Stomach smooth muscle (tissue), 2 donors: ENCODE measurements at regions not wholly inside any gene's neighbourhood (a gene's known extent, or its start where the extent isn't known, plus 50 kb on each side); places are given as distances from the start of the nearest gene placed in this dataset.

Experiments
- H3K27ac ChIP-seq: one replicate; pipeline ENCODE4 v1.7.0; 2013; ENCODE audit warnings: mild to moderate bottlenecking, low read length, inconsistent platforms
- H3K27me3 ChIP-seq, 2 donors: one replicate each; pipeline ENCODE4 v1.7.0; 2013; ENCODE audit warnings: low read length in 2 of 2; ENCODE audit not compliant: insufficient read depth in 2 of 2, control insufficient read depth in 1 of 2
- H3K36me3 ChIP-seq, 2 donors: one replicate each; pipeline ENCODE4 v1.7.0; 2013; ENCODE audit warnings: low read length in 2 of 2; ENCODE audit not compliant: control insufficient read depth in 2 of 2, insufficient read depth in 2 of 2
- H3K4me1 ChIP-seq: one replicate; pipeline ENCODE4 v1.7.0; 2013; ENCODE audit warnings: low read length; ENCODE audit not compliant: control insufficient read depth, insufficient read depth
- H3K4me3 ChIP-seq, 2 donors: one replicate each; pipeline ENCODE4 v1.7.0; 2013; ENCODE audit warnings: low read length in 2 of 2
- H3K9ac ChIP-seq, 2 donors: one replicate each; pipeline ENCODE4 v1.7.0; 2013; ENCODE audit warnings: low read length in 2 of 2, mild to moderate bottlenecking in 1 of 2
- H3K9me3 ChIP-seq, 2 donors: one replicate each; pipeline ENCODE4 v1.7.0; 2013; ENCODE audit warnings: low read length in 2 of 2; ENCODE audit not compliant: control insufficient read depth in 2 of 2
- donor health status: healthy.
- donor health status: Pancreatic carcinoma.

GRCh38 chr2:182584462-182584861 lies 131.6 kb upstream of the DNAJC10 start:
- Histone ChIP-seq H3K4me3 (no peak overlapping the region), H3K27ac (no peak overlapping the region)

GRCh38 chr2:182585001-182585400 lies 131.1 kb upstream of the DNAJC10 start:
- Histone ChIP-seq H3K4me3 (no peak overlapping the region), H3K9ac (no peak overlapping the region), H3K4me1 (no peaks in the 10 kb centered on the region), H3K9me3 (no peaks in the 10 kb centered on the region), H3K36me3 (no peaks in the 10 kb centered on the region), H3K27ac (no peak overlapping the region), H3K27me3 (no peaks in the 10 kb centered on the region)

More at GRCh38 chr2:182584462-182584861, 131.6 kb upstream of the DNAJC10 start:
- Histone ChIP-seq H3K36me3 (no peaks in the 10 kb centered on the region), H3K4me1 (no peaks in the 10 kb centered on the region), H3K9ac (no peak overlapping the region), H3K9me3 (no peaks in the 10 kb centered on the region), H3K27me3 (no peaks in the 10 kb centered on the region)

GRCh38 chr2:182585430-182585829 lies 130.6 kb upstream of the DNAJC10 start:
- H3K4me1 ChIP-seq = no peaks in the 10 kb centered on the region
- H3K9ac ChIP-seq = no peak overlapping the region
- no peaks in the 10 kb centered on the region for H3K9me3 ChIP-seq
- H3K27me3 ChIP-seq = no peaks in the 10 kb centered on the region
- H3K36me3 ChIP-seq = no peaks in the 10 kb centered on the region
- H3K27ac ChIP-seq = no peak overlapping the region
- no peak overlapping the region for H3K4me3 ChIP-seq

- Histone ChIP-seq H3K4me3 (no peak overlapping the region), H3K9me3 (no peaks in the 10 kb centered on the region), H3K27me3 (no peaks in the 10 kb centered on the region), H3K27ac (no peak overlapping the region), H3K4me1 (no peaks in the 10 kb centered on the region), H3K36me3 (no peaks in the 10 kb centered on the region), H3K9ac (no peak overlapping the region)
These were observed 129.6 kb upstream of the DNAJC10 start for GRCh38 chr2:182586426-182586825.

- H3K27me3 ChIP-seq = no peaks in the 10 kb centered on the region
- H3K9me3 ChIP-seq = no peaks in the 10 kb centered on the region
- H3K9ac ChIP-seq = no peak overlapping the region
- H3K36me3 ChIP-seq = no peaks in the 10 kb centered on the region
- H3K4me3 ChIP-seq = no peak overlapping the region
- H3K27ac ChIP-seq = no peak overlapping the region
- no peaks in the 10 kb centered on the region for H3K4me1 ChIP-seq
These were observed 128.2 kb upstream of the DNAJC10 start for GRCh38 chr2:182587831-182588230.

- H3K4me1 ChIP-seq = no peaks in the 10 kb centered on the region
These were observed 126.9 kb upstream of the DNAJC10 start for GRCh38 chr2:182589121-182589520.

GRCh38 chr2:182591774-182592173 lies 124.3 kb upstream of the DNAJC10 start:
- H3K27me3 ChIP-seq = no peaks in the 10 kb centered on the region
- no peak overlapping the region for H3K27ac ChIP-seq
- H3K9ac ChIP-seq = no peak overlapping the region
- no peak overlapping the region for H3K4me3 ChIP-seq
- H3K4me1 ChIP-seq = no peaks in the 10 kb centered on the region
- no peaks in the 10 kb centered on the region for H3K9me3 ChIP-seq
- H3K36me3 ChIP-seq = no peaks in the 10 kb centered on the region

More at GRCh38 chr2:182589121-182589520, 126.9 kb upstream of the DNAJC10 start:
- no peak overlapping the region for H3K4me3 ChIP-seq
- H3K9me3 ChIP-seq = no peaks in the 10 kb centered on the region
- no peak overlapping the region for H3K9ac ChIP-seq
- H3K27ac ChIP-seq = no peak overlapping the region
- H3K36me3 ChIP-seq = no peaks in the 10 kb centered on the region
- no peaks in the 10 kb centered on the region for H3K27me3 ChIP-seq

- H3K27me3 ChIP-seq = no peaks in the 10 kb centered on the region
- H3K36me3 ChIP-seq = no peaks in the 10 kb centered on the region
- no peak overlapping the region for H3K4me3 ChIP-seq
- no peak overlapping the region for H3K27ac ChIP-seq
- H3K9ac ChIP-seq = no peak overlapping the region
- no peaks in the 10 kb centered on the region for H3K9me3 ChIP-seq
- H3K4me1 ChIP-seq = no peaks in the 10 kb centered on the region
These were observed 123.2 kb upstream of the DNAJC10 start for GRCh38 chr2:182592691-182593393.

- Histone ChIP-seq H3K4me3 (no peak overlapping the region), H3K36me3 (no peaks in the 10 kb centered on the region), H3K27me3 (no peaks in the 10 kb centered on the region), H3K9me3 (no peaks in the 10 kb centered on the region), H3K27ac (no peak overlapping the region), H3K9ac (no peak overlapping the region), H3K4me1 (no peaks in the 10 kb centered on the region)
These were observed 122.6 kb upstream of the DNAJC10 start for GRCh38 chr2:182593394-182593975.

GRCh38 chr2:182594286-182594685 lies 121.8 kb upstream of the DNAJC10 start:
- Histone ChIP-seq H3K27me3 (no peaks in the 10 kb centered on the region), H3K4me1 (no peaks in the 10 kb centered on the region), H3K27ac (no peak overlapping the region), H3K9ac (no peak overlapping the region), H3K36me3 (no peaks in the 10 kb centered on the region), H3K9me3 (no peaks in the 10 kb centered on the region), H3K4me3 (no peak overlapping the region)

GRCh38 chr2:182595650-182596049 lies 120.4 kb upstream of the DNAJC10 start:
- Histone ChIP-seq H3K9me3 (no peaks in the 10 kb centered on the region), H3K36me3 (no peaks in the 10 kb centered on the region), H3K4me3 (no peak overlapping the region), H3K27me3 (no peaks in the 10 kb centered on the region), H3K9ac (no peak overlapping the region), H3K27ac (no peak overlapping the region), H3K4me1 (no peaks in the 10 kb centered on the region)
